T47D (cell line): ENCODE measurements at regions not wholly inside any gene's neighbourhood (a gene's known extent, or its start where the extent isn't known, plus 50 kb on each side); places are given as distances from the start of the nearest gene placed in this dataset.

ENCODE experiments used
- DNase-seq, 2 experiments: peaks; one replicate each; pipeline versions ENCODE4 v3.0.0 to v3.0.0-alpha.2; 2011 to 2012; ENCODE audit warnings: low read depth in 1 of 2, low spot score in 1 of 2
- JUND ChIP-seq: IDR thresholded peaks from 2 replicates; pipeline ENCODE4 v1.6.1; 2012; ENCODE audit warnings: low read depth
- in situ Hi-C: cut with HindIII; loops from 2 replicates; pipeline ENCODE4 v1.10.0; 2016; ENCODE audit warnings: low sequenced_read_pairs, low pct_unique_long_range_greater_than_20kb

DNA sequence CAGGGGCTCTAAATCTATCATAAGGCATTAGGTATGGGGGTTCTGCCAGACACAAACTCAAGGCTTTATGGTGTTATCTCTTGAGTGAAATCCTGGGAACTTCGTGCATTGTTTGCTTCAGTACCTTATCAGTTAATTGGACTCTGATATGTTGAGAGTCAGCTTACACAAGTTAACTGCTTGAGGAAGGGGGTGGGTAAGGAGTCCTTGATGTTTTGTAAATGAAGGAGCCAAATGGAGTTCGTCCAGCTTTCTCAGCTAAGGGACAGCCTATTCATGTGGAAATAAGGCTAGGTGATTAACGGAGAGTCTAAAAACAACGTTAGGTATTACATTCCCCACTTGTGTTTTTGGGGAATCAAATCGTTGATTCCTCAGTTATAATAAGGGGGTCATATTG is 157.4 kb downstream of the TRIM27 start:
- in situ Hi-C loops = no loop called here
- TF ChIP-seq JUND = no peak
- DNase-seq = no peak

DNA sequence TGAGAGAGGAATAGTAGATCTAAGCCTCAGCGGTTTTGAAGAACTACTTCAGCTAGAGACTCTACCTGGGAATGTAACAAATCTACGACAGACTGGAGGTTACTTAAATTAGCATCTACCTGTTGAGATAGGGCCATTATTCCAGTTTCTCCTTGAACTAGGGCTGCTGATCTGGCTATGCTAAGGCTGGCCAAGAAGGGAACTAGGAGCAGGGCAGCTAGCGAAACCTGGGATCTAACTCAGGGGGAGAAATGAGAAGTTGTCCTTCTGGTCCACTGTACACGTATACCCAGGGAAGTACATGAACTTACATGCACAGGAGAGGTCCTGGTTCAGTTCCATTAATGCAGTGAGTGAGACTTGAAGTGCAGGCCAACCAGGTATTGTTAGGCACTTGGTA is 156.7 kb downstream of the TRIM27 start:
- in situ Hi-C loops = no loop called here
- no peak for TF ChIP-seq JUND
- DNase-seq = no peak

DNA sequence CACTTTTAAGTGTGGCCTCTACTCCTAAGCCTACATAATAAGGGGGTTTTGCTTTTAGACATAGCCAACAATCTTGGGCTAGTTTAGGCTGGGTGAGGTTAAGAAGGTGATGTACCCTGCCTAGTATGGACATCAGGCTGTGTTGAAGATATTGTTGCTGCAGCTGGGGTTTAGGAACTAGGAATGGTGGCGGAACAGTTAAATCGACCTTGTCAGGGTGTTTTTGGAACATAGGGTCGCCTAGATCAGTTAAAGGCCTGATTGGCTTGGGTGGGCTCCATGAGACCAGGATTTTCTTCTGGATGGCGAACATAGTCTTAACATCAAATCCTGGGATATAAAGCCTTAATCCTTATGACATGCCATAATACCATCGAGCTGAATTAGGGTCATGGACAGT is 156.1 kb downstream of the TRIM27 start:
- TF ChIP-seq JUND = no peak
- in situ Hi-C loops = no loop called here
- no peak for DNase-seq

DNA sequence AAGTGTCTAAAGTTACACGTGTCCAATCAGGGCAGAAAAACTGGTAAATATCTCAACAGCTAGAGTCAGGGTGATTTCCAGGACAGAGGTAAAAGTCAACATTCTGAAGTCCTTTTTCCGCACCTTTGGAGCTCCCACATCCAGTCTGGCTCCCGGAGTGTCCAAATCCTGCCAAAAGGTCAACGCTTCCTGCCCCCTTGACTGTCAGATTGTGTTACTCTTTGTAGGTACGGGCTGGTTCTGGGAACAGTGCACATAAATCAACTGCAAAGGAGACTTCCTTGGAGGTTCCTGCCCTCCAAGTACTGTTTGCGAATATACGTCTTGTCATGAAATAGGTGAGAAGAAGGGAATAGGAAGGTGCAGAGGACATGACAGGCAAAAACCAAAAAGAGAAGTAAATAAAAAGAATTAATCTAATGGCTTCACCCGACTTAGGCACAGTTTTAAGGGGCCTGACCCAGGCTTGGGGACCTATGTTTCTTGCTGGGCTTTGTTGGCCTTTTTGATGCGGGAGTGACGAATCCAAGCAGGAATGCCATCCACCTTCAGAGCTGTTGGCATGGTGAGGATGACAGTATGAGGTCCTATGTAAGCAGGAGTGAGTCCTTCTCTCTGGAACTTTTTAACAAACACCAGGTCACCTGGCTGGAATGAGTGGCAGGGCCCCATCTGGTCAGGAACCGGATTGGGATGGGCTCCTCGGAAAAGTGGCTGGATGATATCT is 155.4 kb downstream of the TRIM27 start:
- TF ChIP-seq JUND = no peak
- DNase-seq = no peak
- in situ Hi-C loops = no loop called here

DNA sequence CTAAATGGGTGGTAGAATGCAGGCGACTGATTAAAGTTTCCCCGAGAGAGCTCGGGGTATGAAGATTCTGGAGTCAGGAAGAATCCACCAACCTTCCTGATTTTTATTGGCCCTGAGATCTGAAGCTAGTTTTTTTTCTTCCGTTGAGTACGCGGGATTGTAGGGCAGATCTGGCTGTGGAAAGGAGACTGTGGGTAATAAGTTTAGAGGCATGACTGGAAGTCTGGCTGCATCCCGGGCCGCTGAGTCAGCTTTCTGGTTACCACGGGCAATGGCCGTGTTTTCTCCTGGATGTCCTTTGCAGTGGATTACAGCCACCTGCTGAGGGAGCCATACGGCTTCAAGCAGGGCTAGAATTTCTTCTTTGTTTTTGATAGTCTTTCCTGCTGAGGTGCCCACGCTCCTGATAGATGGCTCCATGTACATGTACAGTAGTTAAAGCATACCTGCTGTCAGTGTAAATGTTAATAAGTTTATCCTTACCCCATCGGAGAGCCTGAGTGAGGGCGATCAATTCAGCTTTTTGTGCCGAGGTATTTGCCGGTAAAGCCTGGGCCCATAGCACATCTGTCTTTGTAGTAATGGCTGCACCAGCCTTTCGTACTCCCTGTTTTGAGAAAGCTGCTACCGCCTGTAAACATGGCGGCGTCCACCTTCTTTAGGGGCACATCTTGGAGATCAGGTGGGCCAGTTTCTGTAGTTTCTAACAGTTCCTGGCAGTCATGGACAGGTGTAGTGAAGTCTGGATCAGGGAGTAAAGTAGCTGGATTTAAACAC is 154.0 kb downstream of the TRIM27 start:
- peak in 1 of 2 experiments; percentile 39 for DNase-seq
- no peak for TF ChIP-seq JUND
- in situ Hi-C loops = no loop called here

DNA sequence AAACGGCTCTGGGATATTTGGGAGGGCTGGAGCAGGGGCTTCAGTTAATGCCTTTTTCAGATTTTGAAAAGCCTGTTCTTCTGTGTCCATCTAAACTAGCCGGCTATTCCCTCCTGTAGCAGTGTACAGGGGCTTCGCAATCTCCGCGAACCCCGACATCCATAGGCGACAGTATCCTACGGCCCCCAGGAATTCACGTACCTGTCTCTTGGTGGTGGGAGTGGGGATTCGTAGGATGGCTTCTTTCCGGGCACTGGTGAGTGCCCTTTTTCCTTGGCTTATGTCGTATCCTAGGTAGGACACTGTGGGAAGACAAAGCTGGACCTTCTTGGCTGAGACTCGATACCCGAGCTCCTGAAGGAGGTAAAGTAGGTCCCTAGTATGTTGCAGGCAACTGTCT is 153.1 kb downstream of the TRIM27 start:
- no peak for TF ChIP-seq JUND
- in situ Hi-C loops = no loop called here

DNA sequence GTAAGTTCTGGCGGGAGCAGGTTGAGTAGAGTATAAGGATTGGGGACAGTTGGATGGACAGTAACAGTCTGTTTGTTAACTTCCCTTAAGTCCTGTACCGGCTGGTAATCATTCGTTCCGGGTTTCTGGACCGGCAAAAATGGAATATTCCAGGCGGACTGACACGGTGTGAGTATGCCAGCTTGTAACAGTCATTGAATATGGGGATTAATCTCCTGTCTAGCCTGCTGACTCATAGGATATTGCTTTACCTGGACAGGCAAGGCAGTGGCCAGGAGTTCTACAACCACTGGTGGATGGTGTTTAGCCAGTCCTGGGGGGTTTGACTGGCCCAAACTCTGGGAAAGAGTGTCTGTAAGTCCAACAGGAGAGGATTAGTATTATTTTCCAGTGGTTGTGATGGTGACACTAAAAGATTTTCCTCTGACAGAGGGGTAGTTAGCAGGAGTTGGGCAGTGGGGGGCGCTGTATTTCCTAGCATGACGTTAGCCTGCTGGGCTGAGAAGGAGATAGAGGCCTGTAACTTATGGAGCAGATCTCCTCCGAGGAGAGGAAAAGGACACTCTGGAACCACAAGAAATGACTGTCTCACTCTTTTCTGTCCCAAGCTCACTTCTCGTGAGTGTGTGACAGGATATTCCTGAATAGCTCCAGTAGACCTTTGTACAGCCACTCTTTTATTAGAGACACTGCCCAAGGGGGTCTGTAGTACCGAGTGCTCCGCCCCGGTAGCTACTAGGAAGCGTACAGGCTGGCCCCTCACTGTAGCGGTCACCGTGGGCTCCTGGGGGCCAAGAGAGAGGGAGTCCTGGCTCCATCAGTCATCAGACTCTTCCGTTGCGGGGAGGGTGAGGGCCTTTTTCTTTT is 152.2 kb downstream of the TRIM27 start:
- no peak for DNase-seq
- TF ChIP-seq JUND = no peak
- in situ Hi-C loops = no loop called here

More for the DNA sequence above, 153.1 kb downstream of the TRIM27 start:
- no peak for DNase-seq

DNA sequence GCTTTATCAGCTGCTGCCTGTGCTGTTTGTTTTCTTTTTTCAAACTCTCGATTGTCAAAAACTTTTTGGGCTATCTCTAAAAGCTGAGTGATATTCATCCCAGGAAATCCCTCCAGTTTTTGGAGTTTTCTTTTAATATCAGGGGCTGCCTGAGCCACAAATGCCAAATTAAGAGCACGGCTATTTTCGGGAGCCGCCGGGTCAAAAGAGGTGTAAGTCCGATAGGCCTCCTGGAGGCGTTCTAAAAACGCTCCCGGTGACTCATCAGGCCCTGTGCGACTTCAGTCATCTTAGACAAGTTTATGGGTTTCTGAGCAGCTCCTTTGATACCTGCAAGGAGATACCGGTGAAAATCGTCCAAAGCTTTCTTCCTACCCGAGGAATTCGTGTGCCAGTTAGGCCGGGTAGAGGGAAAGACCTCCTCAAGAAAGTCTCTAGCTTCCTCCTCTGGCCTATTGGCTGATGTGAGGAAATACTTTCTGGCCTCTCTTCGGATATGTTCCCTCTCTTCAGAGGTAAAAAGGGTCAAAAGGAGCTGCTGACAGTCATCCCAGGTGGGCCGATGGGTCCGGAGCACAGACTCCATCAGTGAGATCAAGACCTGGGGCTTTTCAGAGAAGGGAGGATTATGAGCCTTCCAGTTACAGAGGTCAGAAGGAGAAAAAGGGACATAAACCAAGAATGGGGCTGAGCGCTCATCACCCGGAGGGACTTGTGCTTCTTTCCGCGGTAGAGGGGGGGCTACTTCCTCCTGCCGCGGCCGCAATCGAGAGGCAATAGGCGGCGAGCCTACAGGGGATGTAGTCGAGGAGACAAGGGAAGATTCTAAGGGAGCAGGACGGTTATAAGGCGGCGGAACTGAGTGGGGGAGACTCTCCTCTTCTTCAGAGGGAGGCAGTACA is 151.1 kb downstream of the TRIM27 start:
- no peak for TF ChIP-seq JUND
- DNase-seq = no peak
- in situ Hi-C loops = no loop called here

DNA sequence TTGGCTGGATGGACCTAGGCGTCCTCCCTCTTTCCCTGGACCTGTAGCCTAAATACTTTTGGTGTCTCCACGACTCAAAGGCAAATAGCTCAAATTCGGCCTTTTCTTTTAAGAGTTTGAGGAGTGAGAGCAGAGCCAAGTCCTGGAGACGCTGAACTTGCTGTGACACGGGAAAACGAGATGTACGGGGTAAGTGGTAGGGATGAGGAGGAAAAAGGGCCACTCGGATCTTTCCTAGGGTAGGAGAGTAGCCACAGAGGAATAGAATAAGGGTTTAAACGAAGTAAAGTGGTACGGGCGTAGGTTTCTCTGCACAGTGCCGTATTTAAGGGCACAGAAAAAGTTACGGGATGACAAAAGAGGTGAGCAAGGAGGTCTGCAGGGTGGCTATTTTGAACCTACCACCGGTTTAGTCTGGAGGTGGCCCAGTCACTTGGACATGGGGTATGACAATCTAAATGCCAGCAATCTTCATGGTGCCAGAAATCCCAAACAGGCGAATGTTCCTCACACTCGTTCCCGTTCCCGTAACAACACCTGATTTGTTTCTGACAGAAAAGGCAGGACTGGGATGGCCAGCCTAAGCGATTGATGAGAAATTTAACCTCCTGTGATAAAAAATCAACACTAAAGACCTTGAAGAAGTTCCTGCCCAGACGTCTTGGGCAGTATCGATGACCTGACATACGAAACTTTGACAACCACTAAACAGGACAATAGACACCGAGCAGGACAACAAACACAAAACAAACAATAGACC is 149.3 kb downstream of the TRIM27 start:
- in situ Hi-C loops = no loop called here

DNA sequence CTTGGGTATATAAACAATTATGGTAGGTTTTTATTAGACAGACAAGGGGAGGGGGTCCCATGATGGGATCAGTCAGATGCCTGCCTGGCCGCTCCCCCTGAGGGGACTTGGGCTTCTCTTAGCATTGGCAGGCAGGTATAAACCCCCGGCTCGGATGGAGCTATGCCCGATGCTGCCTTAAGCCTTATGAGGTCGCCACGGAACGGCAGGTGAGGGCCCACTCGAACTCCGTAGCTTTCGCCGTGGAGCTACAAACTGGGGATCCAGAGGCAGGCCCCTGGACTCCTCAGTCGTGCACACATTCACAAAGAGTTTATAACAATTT is 148.8 kb downstream of the TRIM27 start:
- no peak for TF ChIP-seq JUND
- in situ Hi-C loops = no loop called here
- DNase-seq = no peak

More for the DNA sequence above, 149.3 kb downstream of the TRIM27 start:
- TF ChIP-seq JUND = no peak
- no peak for DNase-seq

DNA sequence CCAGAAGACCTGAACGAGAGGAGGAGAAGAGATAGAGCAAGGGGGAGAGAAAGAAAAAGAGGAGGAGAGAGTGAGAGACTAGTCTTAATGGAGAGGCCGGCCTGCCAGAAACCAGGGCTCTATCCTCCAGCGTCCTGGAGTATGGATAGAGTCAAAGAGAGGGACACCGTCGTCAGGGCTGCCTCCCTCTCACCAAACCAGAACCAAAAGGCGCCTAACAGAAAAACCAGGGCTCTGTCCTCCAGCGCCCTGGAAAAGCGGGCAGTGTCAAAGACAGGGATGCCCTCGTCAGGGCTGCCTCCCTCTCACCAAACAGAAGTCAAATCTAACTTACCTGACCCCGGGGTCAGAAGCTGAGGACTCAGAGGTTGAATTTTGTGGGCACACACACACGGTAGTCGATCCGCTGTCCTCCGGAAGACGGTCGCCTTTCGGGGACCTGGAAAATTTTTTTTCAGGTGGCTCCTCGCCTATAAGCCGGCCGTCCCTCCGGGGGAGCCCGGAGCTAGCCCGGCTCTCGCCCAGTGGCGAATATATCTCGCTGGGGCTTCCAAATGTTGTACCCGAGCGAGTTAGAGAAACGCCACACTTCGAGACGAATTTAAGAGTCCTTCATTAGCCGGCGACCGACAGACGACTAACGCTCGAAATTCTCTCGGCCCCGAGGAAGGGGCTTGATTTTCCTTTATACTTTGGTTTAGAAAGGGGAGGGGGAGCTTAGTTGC is 148.2 kb downstream of the TRIM27 start:
- in situ Hi-C loops = no loop called here
- no peak for DNase-seq

More for the DNA sequence above, 148.2 kb downstream of the TRIM27 start:
- TF ChIP-seq JUND = no peak
